Fibroblast of the conjunctiva (primary cell): ENCODE measurements at regions not wholly inside any gene's neighbourhood (a gene's known extent, or its start where the extent isn't known, plus 50 kb on each side); places are given as distances from the start of the nearest gene placed in this dataset.

Source experiments
- DNase-seq: peaks from one replicate; pipeline ENCODE4 v3.0.0-alpha.2; 2010; ENCODE audit warnings: low read depth

GRCh38 chr19:32105527-32106310 lies 239.7 kb upstream of the ZNF507 start:
- DNase-seq: no peak

DNA sequence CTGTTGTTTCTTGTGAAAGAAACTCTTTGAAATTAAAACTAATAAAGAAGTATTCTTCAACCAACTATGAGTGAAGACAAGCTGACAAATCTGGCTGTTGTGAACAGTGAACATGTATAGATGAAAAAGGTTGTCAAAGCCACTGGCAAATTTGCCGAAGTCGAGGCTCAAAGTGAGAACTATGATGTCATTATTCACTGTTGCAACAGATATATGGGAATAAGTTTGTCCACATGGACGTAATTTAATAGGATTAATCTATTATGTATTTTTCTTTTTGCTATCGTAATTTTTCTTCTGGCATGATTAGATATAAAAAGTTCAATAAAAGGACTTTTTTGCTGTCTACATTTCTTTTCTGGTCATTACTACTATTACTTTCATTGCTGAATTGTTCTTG lies 223.2 kb upstream of the ZNF507 start:
- DNase-seq: no peak

DNA sequence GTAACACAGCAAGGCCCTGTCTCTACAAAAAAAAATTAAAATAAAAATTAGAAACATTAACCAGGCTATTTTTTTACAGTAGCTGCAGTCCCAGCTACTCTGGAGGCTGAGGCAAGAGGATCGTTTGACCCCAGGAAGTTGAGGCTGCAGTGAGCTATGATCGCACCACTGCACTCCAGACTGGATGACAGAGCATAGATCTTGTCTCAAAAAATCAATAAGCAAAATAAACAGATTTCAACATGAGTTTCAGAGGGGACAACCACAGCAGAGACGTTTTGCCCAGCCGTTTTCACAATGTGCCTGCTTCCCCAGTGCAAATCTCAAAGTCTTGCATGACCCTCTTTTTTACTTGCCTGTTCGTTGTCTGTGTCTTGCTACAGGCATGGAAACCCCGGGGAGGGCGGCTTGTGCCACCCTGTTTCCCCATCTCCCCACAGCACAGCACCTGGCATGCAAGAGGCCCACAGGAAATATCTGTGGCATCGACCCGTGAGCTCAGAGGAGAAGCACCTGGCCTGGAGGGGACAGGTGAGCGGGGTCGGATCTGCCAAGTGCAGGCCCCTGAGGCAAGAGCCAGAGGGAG lies 222.0 kb upstream of the ZNF507 start:
- DNase-seq: no peak

- no peak for DNase-seq
Measured at GRCh38 chr19:32124585-32124984, 220.8 kb upstream of the ZNF507 start.

GRCh38 chr19:32129141-32129540 lies 216.3 kb upstream of the ZNF507 start:
- DNase-seq: no peak

- no peak for DNase-seq
Measured at GRCh38 chr19:32130332-32130731, 215.1 kb upstream of the ZNF507 start.

- no peak for DNase-seq
Measured at GRCh38 chr19:32131005-32131404, 214.4 kb upstream of the ZNF507 start.

DNA sequence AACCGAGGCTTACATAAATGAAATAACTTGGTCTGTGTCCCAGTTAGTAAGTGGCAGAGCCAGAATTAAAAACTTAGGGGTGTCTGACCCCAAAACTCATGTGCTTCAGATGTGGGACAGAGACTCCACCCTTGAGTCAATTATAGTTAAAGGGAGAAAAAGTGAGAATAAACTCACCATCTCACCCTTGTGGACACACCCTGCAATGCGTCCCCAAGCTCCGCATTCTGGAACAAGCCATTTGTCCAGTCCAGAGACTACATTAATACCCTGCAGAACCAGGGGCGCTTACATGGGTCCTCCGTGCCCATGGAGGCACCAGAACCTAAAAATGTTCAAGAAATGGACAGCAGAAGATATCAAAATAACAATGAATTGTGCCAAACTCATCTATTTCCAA lies 207.0 kb upstream of the ZNF507 start:
- no peak for DNase-seq

DNA sequence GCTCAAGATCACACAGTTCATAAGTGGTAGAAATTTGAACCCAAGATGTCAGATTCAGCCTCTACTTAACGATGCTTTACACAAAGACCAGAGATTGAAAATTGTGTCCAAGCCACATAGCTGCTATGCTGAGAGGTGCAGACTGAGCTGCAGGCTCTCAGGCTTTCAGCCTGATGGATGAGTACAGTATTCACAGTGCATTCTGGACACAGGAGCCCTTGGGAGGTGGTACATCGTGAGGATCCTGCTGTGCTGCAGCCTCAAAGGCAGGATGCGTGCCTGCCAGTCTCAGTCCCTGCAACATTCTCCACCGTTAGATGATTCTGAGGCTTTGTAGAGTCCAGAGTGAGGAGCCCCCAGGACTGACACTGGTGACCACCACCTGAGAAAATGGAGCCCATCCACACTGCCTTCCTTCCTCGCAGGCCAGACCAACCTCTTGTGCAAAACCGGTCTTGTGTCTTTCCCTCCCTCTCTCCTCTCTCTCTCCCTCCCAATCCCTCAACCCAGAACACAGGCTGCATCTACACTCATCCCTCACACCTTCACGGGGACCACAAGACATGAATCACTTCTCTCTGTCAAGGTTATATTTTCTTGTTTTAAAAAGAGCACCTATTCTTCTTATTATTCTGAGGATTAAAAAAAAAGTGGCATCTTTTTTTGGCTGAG lies 203.4 kb upstream of the ZNF507 start:
- no peak for DNase-seq

GRCh38 chr19:32146664-32147063 lies 198.7 kb upstream of the ZNF507 start:
- DNase-seq: no peak

GRCh38 chr19:32150605-32151004 lies 194.8 kb upstream of the ZNF507 start:
- DNase-seq: no peak

- no peak for DNase-seq
Measured at GRCh38 chr19:32154418-32154817, 191.0 kb upstream of the ZNF507 start.

DNA sequence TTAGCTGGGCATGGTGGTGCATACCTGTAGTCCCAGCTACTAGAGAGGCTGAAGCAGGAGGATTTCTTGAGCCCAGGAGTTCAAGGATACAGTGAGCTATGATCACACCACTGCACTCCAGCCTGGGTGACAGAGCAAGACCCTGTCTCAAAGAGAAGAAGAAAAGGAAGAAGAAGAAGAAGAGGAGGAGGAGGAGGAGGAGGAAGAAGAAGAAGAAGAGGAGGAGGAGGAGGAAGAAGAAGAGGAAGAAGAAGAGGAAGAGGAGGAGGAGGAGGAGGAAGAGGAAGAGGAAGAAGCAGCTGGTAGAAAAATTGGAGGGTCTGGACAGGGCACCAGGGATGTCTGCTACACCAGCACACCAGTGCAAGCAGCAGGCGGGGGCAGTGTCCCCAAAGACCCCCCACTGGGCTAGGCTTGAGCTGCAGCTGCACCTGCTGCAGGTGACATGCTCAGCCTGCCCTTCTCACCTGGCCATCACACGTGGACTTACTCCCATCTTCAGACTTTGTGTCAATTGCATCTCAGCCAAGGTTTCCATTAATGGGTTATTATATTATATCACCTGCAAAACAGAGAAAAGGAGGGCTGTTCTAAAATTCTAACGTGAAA lies 180.9 kb upstream of the ZNF507 start:
- no peak for DNase-seq

DNA sequence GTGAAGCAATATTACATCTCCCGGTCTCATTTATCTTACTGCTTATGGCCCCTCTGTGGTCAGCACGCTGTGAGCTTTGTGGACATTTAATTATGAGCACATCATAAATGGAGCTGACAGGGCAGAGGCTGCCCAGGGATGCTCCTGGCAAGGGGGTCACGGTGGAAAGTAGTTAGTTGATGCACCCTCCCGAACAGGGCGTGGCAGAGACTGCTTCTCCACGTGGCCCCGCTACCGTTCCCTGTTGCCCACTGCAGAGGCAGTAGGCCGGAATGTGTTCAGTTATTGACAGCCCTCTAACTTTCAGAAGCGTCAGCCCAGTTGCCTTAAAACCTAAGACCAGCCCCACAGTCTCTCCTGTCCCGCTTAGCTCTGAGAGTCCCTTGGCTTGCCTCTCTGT lies 180.3 kb upstream of the ZNF507 start:
- no peak for DNase-seq

DNA sequence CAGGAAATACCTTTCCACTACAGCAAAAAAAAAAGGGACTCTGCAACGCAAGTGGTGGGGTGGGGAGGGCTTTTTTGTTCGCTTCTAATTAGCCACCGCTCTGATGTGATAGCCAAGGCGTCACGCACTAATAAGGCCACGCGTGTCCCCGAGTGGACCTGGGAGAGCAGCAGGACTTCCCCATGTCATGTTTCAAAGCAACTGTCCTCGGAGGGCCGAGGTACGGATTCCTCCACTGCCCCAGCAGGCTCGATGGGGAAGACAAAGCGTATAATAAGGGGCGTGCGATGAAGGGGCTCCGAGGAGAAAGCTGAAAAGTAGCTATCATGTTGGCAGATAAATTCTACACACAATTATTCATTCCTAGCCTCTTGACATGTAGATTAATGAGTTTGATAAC lies 179.7 kb upstream of the ZNF507 start:
- no peak for DNase-seq

- DNase-seq: no peak
Measured at GRCh38 chr19:32166238-32166637, 179.2 kb upstream of the ZNF507 start.

DNA sequence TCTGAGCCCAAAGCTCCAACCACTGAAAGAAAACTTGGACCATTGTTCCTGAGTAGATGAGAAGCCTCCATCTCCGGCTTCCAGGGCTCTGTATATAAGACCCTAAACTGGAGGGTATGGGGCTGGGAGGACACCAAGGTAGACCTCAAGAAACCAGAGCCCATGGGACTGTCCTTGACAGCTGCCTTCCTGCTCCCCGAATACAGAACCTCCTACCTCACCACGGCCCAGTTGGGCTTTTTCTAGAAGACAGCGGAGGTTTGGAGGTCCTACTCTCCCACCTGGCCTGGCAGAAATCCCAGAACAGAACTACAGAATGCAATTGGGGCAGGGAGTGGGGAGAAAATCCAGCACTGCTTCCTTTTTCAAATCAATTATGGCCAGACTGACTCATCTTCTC lies 177.3 kb upstream of the ZNF507 start:
- no peak for DNase-seq

- no peak for DNase-seq
Measured at GRCh38 chr19:32168606-32169005, 176.8 kb upstream of the ZNF507 start.

DNA sequence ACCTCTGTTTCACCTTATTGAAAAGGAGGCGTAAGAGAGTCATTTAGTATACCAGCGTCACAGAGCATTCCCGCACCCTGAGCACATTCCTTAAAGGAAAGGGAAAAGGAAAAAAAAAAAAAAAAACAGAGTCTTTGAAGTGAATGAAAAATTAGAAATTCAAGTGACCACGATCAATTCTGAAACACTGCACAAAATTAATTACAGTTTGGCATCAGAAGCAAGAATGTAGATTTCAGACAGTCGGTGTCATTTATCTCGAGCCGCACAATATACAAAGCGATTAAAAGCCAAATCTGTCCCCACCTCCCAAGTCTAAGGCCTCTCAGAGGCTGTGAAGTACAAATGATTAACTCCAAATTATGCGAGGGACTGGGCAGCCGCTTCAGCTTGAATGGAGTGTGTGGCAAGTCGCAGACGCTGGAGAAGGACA lies 173.7 kb upstream of the ZNF507 start:
- DNase-seq: no peak

GRCh38 chr19:32172566-32173160 lies 172.7 kb upstream of the ZNF507 start:
- DNase-seq: no peak

- DNase-seq: no peak
Measured at GRCh38 chr19:32173836-32174235, 171.6 kb upstream of the ZNF507 start.

DNA sequence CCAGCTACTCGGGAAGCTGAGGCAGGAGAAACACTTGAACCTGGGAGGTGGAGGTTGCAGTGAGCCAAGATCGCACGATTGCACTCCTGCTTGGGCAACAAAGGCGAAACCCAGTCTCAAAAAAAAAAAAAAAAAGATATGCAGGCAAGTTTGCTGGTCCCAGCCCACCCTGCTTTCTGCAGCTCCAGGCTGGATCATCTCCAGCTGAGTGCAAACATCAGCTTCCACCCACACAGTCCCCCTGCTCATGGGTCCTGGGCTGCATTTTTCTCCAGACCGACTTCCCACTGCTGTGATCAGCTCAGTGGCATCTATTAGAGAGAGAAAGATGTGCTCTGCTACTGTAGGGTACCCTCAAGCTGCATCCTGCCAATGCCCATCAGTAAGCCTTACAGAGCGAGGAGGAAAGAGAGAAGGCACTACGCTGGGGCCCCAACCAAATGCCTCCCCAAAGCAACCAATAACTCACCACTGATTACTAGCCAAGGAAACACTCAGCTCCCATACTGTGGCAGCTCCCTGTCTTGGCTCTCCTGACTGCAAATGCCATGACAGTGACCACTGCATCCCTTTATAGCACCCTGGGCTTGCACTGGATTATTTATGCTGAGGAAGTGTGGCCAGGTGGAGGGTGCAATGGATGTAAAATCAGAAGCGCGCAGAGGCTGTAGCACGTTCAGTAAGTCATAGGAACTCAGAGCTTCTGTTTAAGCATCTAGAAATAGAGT lies 170.9 kb upstream of the ZNF507 start:
- DNase-seq: no peak
